GM23248 (cell line): ENCODE measurements at regions not wholly inside any gene's neighbourhood (a gene's known extent, or its start where the extent isn't known, plus 50 kb on each side); places are given as distances from the start of the nearest gene placed in this dataset.
A peak's percentile ranks its signal among the peaks of the same experiment; 100 is the strongest.

Source experiments
- DNase-seq: peaks from one replicate; pipeline ENCODE4 v3.0.0-alpha.2; 2015
- H2AFZ ChIP-seq: fragments of 200-600 bp; sonication (generic); 2 replicates; pipeline ENCODE4 v1.6.1; 2016; ENCODE audit warnings: antibody characterized with exemption
- H3F3A ChIP-seq: fragments of 200-600 bp; sonication (generic); 2 replicates; pipeline ENCODE4 v1.6.1; 2016; ENCODE audit warnings: mild to moderate bottlenecking, antibody characterized with exemption, mixed run types; ENCODE audit not compliant: insufficient read depth
- H3K27ac ChIP-seq: fragments of 200-600 bp; sonication (generic); 2 replicates; pipeline ENCODE4 v1.5.1; 2016; ENCODE audit warnings: mild to moderate bottlenecking
- H3K27me3 ChIP-seq: fragments of 200-600 bp; sonication (generic); replicated peaks from 2 replicates; pipeline ENCODE4 v1.6.1; 2016; ENCODE audit warnings: mild to moderate bottlenecking; ENCODE audit not compliant: insufficient read depth
- H3K36me3 ChIP-seq: fragments of 200-600 bp; sonication (generic); 2 replicates; pipeline ENCODE4 v1.6.1; 2016; ENCODE audit warnings: low read depth, mild to moderate bottlenecking
- H3K4me1 ChIP-seq: fragments of 200-600 bp; sonication (generic); 2 replicates; pipeline ENCODE4 v1.6.1; 2016; ENCODE audit warnings: mild to moderate bottlenecking; ENCODE audit not compliant: insufficient read depth
- H3K4me2 ChIP-seq: fragments of 200-600 bp; sonication (generic); one replicate; pipeline ENCODE4 v1.6.1; 2016; ENCODE audit warnings: mild to moderate bottlenecking; ENCODE audit not compliant: unreplicated experiment
- H3K4me3 ChIP-seq: fragments of 200-600 bp; sonication (generic); 2 replicates; pipeline ENCODE4 v1.5.1; 2016; ENCODE audit warnings: mild to moderate bottlenecking
- H3K79me2 ChIP-seq: fragments of 200-600 bp; sonication (generic); 2 replicates; pipeline ENCODE4 v1.6.1; 2016; ENCODE audit warnings: mild to moderate bottlenecking; ENCODE audit not compliant: insufficient read depth
- H3K9ac ChIP-seq: fragments of 200-600 bp; sonication (generic); 2 replicates; pipeline ENCODE4 v1.6.1; 2016; ENCODE audit warnings: mild to moderate bottlenecking
- H3K9me2 ChIP-seq: fragments of 200-600 bp; sonication (generic); 2 replicates; pipeline ENCODE4 v1.6.1; 2016; ENCODE audit warnings: mixed run types, mild to moderate bottlenecking, moderate library complexity; ENCODE audit not compliant: insufficient read depth
- H3K9me3 ChIP-seq: fragments of 200-600 bp; sonication (generic); one replicate; pipeline ENCODE4 v1.6.1; 2017; ENCODE audit warnings: low read depth
- H4K20me1 ChIP-seq: fragments of 200-600 bp; sonication (generic); 2 replicates; pipeline ENCODE4 v1.6.0; 2016; ENCODE audit not compliant: insufficient read depth
- EZH2 ChIP-seq: fragments of 200-600 bp; sonication (generic); IDR thresholded peaks from 2 replicates; pipeline ENCODE4 v1.6.1; 2018; ENCODE audit warnings: antibody characterized with exemption, mild to moderate bottlenecking; ENCODE audit not compliant: insufficient read depth, poor library complexity, severe bottlenecking
- EZH2phosphoT487 ChIP-seq: fragments of 200-600 bp; sonication (generic); IDR thresholded peaks from 2 replicates; pipeline ENCODE4 v1.6.1; 2018; ENCODE audit warnings: antibody characterized with exemption, moderate library complexity, mild to moderate bottlenecking, low read depth; ENCODE audit not compliant: insufficient read depth
- WGBS, 2 experiments: methylation state at CpG; one replicate each; pipeline ENCODE4 v1.1.6; 2015 to 2017; ENCODE audit warnings: low lambda C conversion rate in 2 of 2, low coverage in 1 of 2; ENCODE audit errors: missing lambda C conversion rate in 2 of 2; 5-methylcytosine and 5-hydroxymethylcytosine counted together
- in situ Hi-C: fragments of 300-500 bp; cut with MboI; formaldehyde crosslinking; loops from 2 replicates; pipeline ENCODE4 v1.15.0; 2020

DNA sequence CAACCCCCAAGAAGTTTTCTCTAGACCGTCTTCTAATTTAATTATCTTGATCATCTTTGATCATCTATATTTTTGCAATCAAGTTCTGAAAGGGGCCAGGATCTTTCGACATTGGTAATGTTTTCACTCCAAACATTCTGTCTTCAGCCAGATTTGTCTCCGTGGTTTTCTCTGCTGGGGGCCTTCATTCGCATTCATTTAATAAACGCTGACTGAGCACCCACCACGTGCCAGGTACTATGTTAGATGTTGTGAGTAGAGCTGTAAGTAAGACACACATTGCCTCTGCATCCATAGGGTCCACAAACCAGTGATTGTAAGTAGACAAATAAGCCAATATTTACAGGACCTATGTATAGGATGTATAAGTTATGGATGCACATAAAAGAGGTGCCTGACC lies 134.5 kb upstream of the MROH9 start:
- Histone ChIP-seq H3K9me2 (peaks cover 3% of the 10 kb centered on the region; the same call in 1 of the 2 replicates), H3K4me1 (peaks cover 12% of the 10 kb centered on the region; the same call in 1 of the 2 replicates), H3F3A (no peaks in the 10 kb centered on the region), H3K36me3 (no peaks in the 10 kb centered on the region), H3K27ac (no peak overlapping the region), H4K20me1 (no peaks in the 10 kb centered on the region), H3K79me2 (no peaks in the 10 kb centered on the region), H3K27me3 (no peaks in the 10 kb centered on the region), H3K9me3 (no peaks in the 10 kb centered on the region), H3K9ac (no peak overlapping the region), H2AFZ (no peak overlapping the region), H3K4me3 (no peak overlapping the region), H3K4me2 (no peak overlapping the region)
- TF ChIP-seq EZH2phosphoT487 (no peak), EZH2 (no peak)
- in situ Hi-C loops, result no loop called here
- DNase-seq, result no peak
- 51 to 52% methylated on average over 6 of the region's 6 CpGs for WGBS, 2 experiments

DNA sequence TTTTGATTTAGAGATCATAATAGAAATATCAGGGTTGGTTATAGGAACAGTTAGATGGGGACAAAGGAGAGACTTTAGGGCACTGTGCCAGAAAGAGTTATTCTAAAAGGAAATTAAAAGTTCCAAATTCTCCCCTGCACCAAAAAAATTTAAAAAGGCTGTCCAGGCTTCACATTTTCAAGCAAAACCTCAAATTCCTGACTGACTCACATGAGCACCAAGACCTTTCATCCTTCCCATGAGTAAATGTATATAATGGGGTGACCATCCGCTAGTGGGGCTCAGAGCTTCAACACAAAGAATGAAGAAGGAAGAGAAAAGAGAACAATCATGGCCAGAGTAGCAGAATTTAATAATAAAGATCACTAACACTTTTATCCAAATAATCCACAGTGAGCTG lies 131.6 kb upstream of the MROH9 start:
- Histone ChIP-seq H3K27me3 (no peaks in the 10 kb centered on the region), H3K36me3 (no peaks in the 10 kb centered on the region), H3F3A (peaks cover 19% of the 10 kb centered on the region; the same call in 1 of the 2 replicates), H4K20me1 (no peaks in the 10 kb centered on the region), H3K9ac (no peak overlapping the region), H3K79me2 (no peaks in the 10 kb centered on the region), H3K9me2 (peaks cover 3% of the 10 kb centered on the region; the same call in 1 of the 2 replicates), H3K9me3 (no peaks in the 10 kb centered on the region), H3K4me1 (peaks cover 32% of the 10 kb centered on the region), H2AFZ (no peak overlapping the region), H3K4me3 (no peak overlapping the region), H3K27ac (no peak overlapping the region), H3K4me2 (no peak overlapping the region)
- TF ChIP-seq EZH2phosphoT487 (no peak), EZH2 (no peak)
- in situ Hi-C loops, result no loop called here
- 91 to 96% methylated on average over 1 of the region's 1 CpG for WGBS, 2 experiments
- peak; percentile 30 for DNase-seq

DNA sequence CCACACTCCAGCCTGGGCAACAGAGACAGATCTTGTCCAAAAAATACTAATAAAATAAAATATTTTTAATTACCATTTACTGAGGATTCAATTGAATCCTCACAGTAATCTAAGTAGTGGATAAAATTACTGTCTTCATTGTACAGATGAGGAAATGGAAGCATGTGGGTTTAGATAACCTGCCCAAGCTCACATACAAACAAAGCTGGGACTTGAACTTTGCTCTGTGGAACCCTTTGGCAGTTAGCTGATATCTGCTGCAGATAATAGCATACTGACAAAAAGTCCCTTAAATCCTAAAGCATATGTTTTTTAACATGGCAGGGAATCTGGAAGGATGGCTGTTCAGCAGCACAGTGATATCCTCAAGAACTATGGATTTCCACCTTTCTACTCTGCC lies 130.9 kb upstream of the MROH9 start:
- Histone ChIP-seq H3K27ac (no peak overlapping the region), H3K36me3 (no peaks in the 10 kb centered on the region), H4K20me1 (no peaks in the 10 kb centered on the region), H2AFZ (no peak overlapping the region), H3K79me2 (no peaks in the 10 kb centered on the region), H3K4me3 (no peak overlapping the region), H3K27me3 (no peaks in the 10 kb centered on the region), H3K4me1 (peaks cover 32% of the 10 kb centered on the region), H3K4me2 (no peak overlapping the region), H3K9me3 (no peaks in the 10 kb centered on the region), H3K9ac (no peak overlapping the region), H3K9me2 (peaks cover 3% of the 10 kb centered on the region; the same call in 1 of the 2 replicates), H3F3A (peaks cover 19% of the 10 kb centered on the region; the same call in 1 of the 2 replicates)
- DNase-seq, result no peak
- no peak for TF ChIP-seq EZH2phosphoT487
- TF ChIP-seq EZH2, result no peak
- in situ Hi-C loops, result no loop called here

DNA sequence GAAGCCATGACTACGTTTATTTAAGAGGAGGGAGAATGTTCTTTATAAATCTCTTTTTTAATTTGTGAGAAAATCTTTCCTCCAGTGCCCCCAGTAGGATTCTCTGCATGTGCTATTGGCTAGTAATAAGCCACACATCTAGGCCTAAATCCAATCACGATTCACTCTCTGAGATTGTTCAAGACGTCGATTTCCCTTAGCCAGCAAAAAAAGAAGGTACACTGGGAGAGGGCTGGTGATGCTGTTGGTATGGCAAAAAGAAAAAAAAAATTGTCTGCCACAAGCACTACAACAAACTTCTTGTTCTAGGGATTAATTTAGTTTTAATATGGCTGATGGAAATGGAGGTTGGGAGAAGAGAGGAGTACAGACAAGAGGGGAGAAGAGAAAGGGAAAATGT lies 130.5 kb upstream of the MROH9 start:
- WGBS, 2 experiments, result 83 to 93% methylated on average over 4 of the region's 4 CpGs
- Histone ChIP-seq H4K20me1 (no peaks in the 10 kb centered on the region), H3K4me3 (no peak overlapping the region), H3K79me2 (no peaks in the 10 kb centered on the region), H3K9me3 (no peaks in the 10 kb centered on the region), H3K9me2 (no peaks in the 10 kb centered on the region), H3K27ac (no peak overlapping the region), H2AFZ (no peak overlapping the region), H3F3A (peaks cover 19% of the 10 kb centered on the region; the same call in 1 of the 2 replicates), H3K4me2 (no peak overlapping the region), H3K36me3 (no peaks in the 10 kb centered on the region), H3K4me1 (peaks cover 32% of the 10 kb centered on the region), H3K27me3 (no peaks in the 10 kb centered on the region), H3K9ac (no peak overlapping the region)
- TF ChIP-seq EZH2 (no peak), EZH2phosphoT487 (no peak)
- in situ Hi-C loops, result no loop called here
- DNase-seq, result no peak

DNA sequence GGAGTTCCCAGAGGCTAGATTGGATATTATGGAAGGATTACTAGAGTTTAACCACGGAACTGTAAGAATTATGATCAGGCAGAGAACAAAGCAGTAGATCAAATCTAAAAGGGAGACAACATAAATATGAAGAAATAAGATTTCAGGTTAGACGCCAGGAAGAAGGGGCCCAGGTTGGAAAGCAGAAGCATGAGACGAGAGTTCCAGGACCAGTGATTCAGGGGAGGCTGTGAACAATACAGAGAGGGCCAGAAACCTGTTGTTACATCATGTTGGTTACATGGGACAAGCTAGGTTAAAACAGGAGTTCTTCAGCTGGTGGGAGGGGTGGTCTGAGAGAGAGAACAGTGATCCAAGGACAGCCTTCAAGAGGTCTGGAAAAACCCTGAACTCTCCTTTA lies 128.4 kb upstream of the MROH9 start:
- H4K20me1 ChIP-seq, result no peaks in the 10 kb centered on the region
- no peak for DNase-seq
- TF ChIP-seq EZH2, result no peak
- TF ChIP-seq EZH2phosphoT487, result no peak
- no peak overlapping the region for H3K9ac ChIP-seq
- H3K27ac ChIP-seq, result peak overlapping the region; percentile 44
- no peak overlapping the region for H3K4me3 ChIP-seq
- no peaks in the 10 kb centered on the region for H3K27me3 ChIP-seq
- H3K79me2 ChIP-seq, result no peaks in the 10 kb centered on the region
- peak overlapping the region; percentile 22 for H3K4me2 ChIP-seq
- no peaks in the 10 kb centered on the region for H3K9me2 ChIP-seq
- in situ Hi-C loops, result no loop called here
- H3F3A ChIP-seq, result peaks cover 19% of the 10 kb centered on the region; the same call in 1 of the 2 replicates
- H2AFZ ChIP-seq, result no peak overlapping the region
- no peaks in the 10 kb centered on the region for H3K36me3 ChIP-seq
- H3K9me3 ChIP-seq, result no peaks in the 10 kb centered on the region
- 94 to 99% methylated on average over 3 of the region's 3 CpGs for WGBS, 2 experiments
- peaks cover 28% of the 10 kb centered on the region for H3K4me1 ChIP-seq
